RWPE2 (cell line): ENCODE measurements at regions not wholly inside any gene's neighbourhood (a gene's known extent, or its start where the extent isn't known, plus 50 kb on each side); places are given as distances from the start of the nearest gene placed in this dataset.
"Not testable (repeated sequence)": the region's sequence is repeated elsewhere in the genome, so short reads cannot be mapped to it uniquely, and the experiment has no call there.

Source experiments
- ATAC-seq: fragments of 200-7000 bp; cut with Tn5 transposase; 3 replicates; pipeline ENCODE4 v1.9.1; 2021; ENCODE audit warnings: low read depth
- DNase-seq: peaks from one replicate; pipeline ENCODE4 v3.0.0-alpha.2; 2020; ENCODE audit warnings: low spot score
- H3K27ac ChIP-seq: fragments of 450-650 bp; 2 replicates; pipeline ENCODE4 v1.5.1; 2017; ENCODE audit warnings: mild to moderate bottlenecking; ENCODE audit not compliant: poor library complexity, severe bottlenecking
- H3K27me3 ChIP-seq: fragments of 250-450 bp; sonication (Bioruptor Pico); 2 replicates; pipeline ENCODE4 v1.5.1; 2021; ENCODE audit warnings: mild to moderate bottlenecking, moderate library complexity; ENCODE audit not compliant: insufficient read depth, poor library complexity, severe bottlenecking
- H3K36me3 ChIP-seq: fragments of 250-450 bp; sonication (Bioruptor Pico); 2 replicates; pipeline ENCODE4 v1.5.1; 2020; ENCODE audit warnings: low read depth, mild to moderate bottlenecking, moderate library complexity
- H3K4me1 ChIP-seq: fragments of 250-450 bp; sonication (Bioruptor Pico); 2 replicates; pipeline ENCODE4 v1.5.1; 2021; ENCODE audit warnings: mild to moderate bottlenecking, moderate library complexity; ENCODE audit not compliant: insufficient read depth, poor library complexity, severe bottlenecking
- H3K4me3 ChIP-seq: fragments of 250-450 bp; sonication (Bioruptor Pico); 2 replicates; pipeline ENCODE4 v1.5.1; 2021; ENCODE audit warnings: mild to moderate bottlenecking, moderate library complexity; ENCODE audit not compliant: severe bottlenecking
- H3K9me3 ChIP-seq: fragments of 250-450 bp; sonication (Bioruptor Pico); 2 replicates; pipeline ENCODE4 v1.5.1; 2021; ENCODE audit warnings: mild to moderate bottlenecking, moderate library complexity; ENCODE audit not compliant: severe bottlenecking
- TF ChIP-seq, protein P1 (sequence below): fragments of 450-650 bp; IDR thresholded peaks from one replicate; pipeline ENCODE4 v1.5.1; 2017; ENCODE audit warnings: mild to moderate bottlenecking, moderate library complexity; ENCODE audit not compliant: poor library complexity, severe bottlenecking

DNA sequence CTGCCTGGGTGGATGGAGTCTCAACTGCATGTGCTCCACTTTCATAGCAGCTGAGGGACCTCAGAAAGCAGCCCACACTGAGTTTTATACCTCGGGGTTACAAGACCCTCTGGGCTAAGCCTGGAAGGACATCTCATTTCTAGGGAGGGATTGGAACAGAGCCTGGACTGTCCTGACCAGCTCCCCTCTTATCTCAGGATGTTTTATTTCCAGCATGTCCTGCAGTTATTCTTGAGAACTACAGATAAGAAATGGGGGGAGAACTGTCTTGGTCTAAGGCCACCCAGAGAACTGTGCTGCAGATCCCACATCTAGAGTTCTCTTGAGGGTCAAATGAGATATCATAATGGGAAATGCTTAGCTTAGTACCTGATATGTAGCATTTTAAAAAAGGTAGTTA lies 97.3 kb upstream of the CHD6 start:
- H3K4me1 ChIP-seq, result no peaks in the 10 kb centered on the region
- no peak overlapping the region for H3K27ac ChIP-seq
- no peaks in the 10 kb centered on the region for H3K36me3 ChIP-seq
- H3K9me3 ChIP-seq, result no peaks in the 10 kb centered on the region
- TF ChIP-seq, protein P1, sequence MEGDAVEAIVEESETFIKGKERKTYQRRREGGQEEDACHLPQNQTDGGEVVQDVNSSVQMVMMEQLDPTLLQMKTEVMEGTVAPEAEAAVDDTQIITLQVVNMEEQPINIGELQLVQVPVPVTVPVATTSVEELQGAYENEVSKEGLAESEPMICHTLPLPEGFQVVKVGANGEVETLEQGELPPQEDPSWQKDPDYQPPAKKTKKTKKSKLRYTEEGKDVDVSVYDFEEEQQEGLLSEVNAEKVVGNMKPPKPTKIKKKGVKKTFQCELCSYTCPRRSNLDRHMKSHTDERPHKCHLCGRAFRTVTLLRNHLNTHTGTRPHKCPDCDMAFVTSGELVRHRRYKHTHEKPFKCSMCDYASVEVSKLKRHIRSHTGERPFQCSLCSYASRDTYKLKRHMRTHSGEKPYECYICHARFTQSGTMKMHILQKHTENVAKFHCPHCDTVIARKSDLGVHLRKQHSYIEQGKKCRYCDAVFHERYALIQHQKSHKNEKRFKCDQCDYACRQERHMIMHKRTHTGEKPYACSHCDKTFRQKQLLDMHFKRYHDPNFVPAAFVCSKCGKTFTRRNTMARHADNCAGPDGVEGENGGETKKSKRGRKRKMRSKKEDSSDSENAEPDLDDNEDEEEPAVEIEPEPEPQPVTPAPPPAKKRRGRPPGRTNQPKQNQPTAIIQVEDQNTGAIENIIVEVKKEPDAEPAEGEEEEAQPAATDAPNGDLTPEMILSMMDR, result no peak
- no peaks in the 10 kb centered on the region for H3K27me3 ChIP-seq
- no peak overlapping the region for H3K4me3 ChIP-seq
- ATAC-seq (no peak), DNase-seq (no peak)

DNA sequence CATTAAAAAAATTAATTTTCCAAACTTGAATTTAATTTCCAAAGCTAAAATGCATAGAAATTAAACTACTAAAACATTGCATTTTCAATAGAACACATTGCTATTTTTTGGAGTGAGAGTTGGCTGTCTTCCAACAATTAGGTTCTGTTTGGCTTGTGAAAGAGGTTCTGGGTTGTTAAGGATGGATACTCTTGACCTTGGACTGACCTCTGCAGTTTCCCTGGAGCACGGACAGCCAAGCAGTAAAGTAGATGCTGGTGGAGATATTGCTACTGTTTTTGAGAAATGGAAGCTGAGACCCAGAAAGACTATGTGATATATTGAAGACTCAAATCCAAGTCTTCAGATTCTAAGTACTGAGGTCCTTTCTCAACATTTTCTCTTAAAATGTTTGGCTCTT lies 95.9 kb upstream of the CHD6 start:
- no peak for DNase-seq
- Histone ChIP-seq H3K36me3 (no peaks in the 10 kb centered on the region), H3K4me1 (no peaks in the 10 kb centered on the region), H3K27me3 (no peaks in the 10 kb centered on the region), H3K9me3 (no peaks in the 10 kb centered on the region), H3K27ac (no peak overlapping the region), H3K4me3 (no peak overlapping the region)
- ATAC-seq, result no peak
- TF ChIP-seq, protein P1, result no peak

DNA sequence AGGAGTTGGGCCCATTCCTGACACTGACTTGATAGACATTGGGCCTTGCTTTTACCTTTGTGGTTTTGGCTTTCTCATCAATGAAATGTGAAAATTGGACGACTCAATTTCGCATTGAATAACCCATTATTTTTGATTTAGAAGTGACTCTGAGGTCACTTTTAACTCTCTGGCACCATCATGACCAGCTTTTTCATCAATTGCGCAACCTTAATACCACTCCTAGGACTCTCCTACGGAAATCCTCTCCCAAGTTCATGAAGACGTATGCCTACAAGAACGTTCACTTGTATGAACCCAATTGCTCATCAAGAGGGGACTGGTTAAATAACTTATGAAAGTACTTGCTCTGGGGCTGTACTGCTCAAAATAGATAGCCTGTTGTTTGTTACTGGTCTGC lies 86.7 kb upstream of the CHD6 start:
- no peaks in the 10 kb centered on the region for H3K27me3 ChIP-seq
- DNase-seq (no peak), ATAC-seq (no peak)
- TF ChIP-seq, protein P1, result no peak
- no peaks in the 10 kb centered on the region for H3K4me1 ChIP-seq
- H3K36me3 ChIP-seq, result no peaks in the 10 kb centered on the region
- no peak overlapping the region for H3K4me3 ChIP-seq
- H3K27ac ChIP-seq, result no peak overlapping the region
- no peaks in the 10 kb centered on the region for H3K9me3 ChIP-seq

DNA sequence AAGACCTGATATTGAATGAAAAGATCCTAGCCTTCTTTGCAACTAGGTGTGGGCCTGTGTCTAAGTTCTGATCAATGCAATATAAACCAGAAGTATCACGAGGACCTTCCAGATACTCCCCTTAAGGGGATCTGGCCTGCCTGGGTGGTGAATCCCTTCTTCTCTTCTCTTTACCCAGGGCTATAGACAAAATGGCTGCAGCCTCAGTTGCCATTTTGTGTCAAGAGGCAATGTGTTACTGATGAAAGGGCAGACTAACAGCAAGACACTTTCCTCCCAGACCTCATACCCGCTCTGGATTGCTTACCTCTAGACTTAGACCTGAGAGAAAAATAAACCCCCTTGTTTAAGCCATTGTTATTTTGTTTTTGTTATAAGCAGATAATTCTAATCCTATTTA lies 84.5 kb upstream of the CHD6 start:
- no peak overlapping the region for H3K4me3 ChIP-seq
- no peaks in the 10 kb centered on the region for H3K27me3 ChIP-seq
- DNase-seq, result no peak
- H3K36me3 ChIP-seq, result no peaks in the 10 kb centered on the region
- ATAC-seq, result no peak
- H3K27ac ChIP-seq, result no peak overlapping the region
- no peaks in the 10 kb centered on the region for H3K9me3 ChIP-seq
- H3K4me1 ChIP-seq, result no peaks in the 10 kb centered on the region
- TF ChIP-seq, protein P1, result no peak

DNA sequence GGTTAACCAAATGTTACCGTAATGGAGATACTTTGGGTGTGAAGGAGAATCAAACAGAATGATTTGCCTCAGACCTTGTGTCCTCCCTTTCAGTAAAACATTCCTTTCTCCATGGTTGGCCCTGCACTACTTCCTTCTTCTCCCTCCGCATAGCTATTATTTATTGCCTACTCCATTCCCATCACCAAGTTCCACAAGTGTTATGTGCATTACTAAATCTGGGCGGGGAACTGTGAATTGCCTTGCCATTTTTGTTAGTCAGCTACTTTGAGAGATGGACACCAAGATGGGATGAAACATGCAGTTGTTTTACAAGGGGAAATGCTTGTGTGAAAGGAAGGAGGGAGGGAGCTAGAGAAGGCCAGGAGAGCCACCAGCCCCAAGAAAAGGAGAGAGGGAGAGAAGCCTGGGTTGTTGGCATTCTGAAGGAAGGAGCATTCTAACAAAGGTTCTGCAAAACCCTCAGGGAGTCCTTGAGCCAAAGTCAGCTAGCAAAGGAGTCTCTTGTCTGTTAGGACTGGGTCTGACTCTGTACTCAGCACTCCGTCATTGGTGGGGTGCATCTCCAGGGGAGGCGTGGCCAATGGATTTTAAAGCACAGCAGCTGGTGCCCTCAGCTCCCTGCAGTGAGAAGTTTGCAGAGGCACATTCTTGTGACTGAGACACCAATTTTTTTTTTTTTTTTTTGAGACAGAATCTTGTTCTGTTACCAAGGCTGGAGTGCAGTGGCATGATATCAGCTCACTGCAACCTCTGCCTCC lies 83.6 kb upstream of the CHD6 start:
- no peak overlapping the region for H3K27ac ChIP-seq
- ATAC-seq (peak; percentile 30; the same call in 2 of the 3 replicates), DNase-seq (no peak)
- TF ChIP-seq, protein P1, result no peak
- no peaks in the 10 kb centered on the region for H3K36me3 ChIP-seq
- no peaks in the 10 kb centered on the region for H3K9me3 ChIP-seq
- H3K4me3 ChIP-seq, result no peak overlapping the region
- no peaks in the 10 kb centered on the region for H3K4me1 ChIP-seq
- H3K27me3 ChIP-seq, result no peaks in the 10 kb centered on the region

DNA sequence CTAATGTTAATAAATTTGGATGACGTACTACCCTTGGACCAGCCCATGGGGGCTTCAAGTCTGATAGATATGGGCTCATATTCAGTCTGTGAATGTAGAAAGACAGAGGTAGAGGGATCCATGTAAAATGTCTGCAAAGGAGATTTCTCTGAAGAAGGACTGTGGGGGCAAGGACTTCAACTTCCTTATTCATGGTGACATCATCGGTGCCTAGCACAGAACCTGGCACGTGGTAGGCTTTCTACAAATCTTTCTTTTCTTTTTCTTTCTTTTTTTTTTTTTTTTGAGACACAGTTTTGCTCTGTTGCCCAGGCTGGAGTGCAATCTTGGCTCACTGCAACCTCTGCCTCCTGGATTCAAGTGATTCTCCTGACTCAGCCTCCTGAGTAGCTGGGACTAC lies 81.5 kb upstream of the CHD6 start:
- H3K27me3 ChIP-seq, H3K36me3 ChIP-seq, ATAC-seq, H3K27ac ChIP-seq, H3K4me3 ChIP-seq, DNase-seq, H3K4me1 ChIP-seq, H3K9me3 ChIP-seq: not testable (repeated sequence)
